GM18502 (cell line): ENCODE measurements at regions not wholly inside any gene's neighbourhood (a gene's known extent, or its start where the extent isn't known, plus 50 kb on each side); places are given as distances from the start of the nearest gene placed in this dataset.

Experiments
- ATAC-seq: cut with Tn5 transposase; IDR thresholded peaks from one replicate; pipeline ENCODE4 v1.9.1; 2021; ENCODE audit warnings: mild to moderate bottlenecking; ENCODE audit not compliant: unreplicated experiment, poor library complexity

DNA sequence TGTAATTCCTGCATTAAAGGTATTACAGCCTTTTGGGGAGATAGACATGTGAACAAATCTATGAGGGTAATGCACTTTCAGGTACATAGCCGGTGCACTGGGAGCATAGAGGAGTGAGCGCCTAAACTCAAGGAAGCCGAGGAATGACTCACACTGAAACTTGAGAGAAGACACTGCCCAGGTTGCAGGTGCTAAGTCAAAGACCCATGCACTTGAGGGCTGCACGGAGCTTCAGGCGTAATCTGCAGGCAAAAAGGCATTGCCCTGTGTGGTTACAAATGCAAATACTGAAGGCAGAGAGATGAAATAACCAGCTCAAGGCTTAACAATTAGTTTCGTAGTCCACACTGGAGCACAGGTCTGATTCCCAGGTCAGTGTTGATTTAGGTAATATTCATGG, 51.0 kb upstream of the OSBPL3 start:
- peak; percentile 95 for ATAC-seq
